Naive thymus-derived CD4-positive, alpha-beta T cell (primary cell): ENCODE measurements at regions not wholly inside any gene's neighbourhood (a gene's known extent, or its start where the extent isn't known, plus 50 kb on each side); places are given as distances from the start of the nearest gene placed in this dataset.

Experiments
- ATAC-seq: fragments of 150-1000 bp; cut with Tn5 transposase; 2 replicates; pipeline ENCODE4 v1.10.0; 2021; ENCODE audit warnings: mild to moderate bottlenecking, moderate library complexity
- CTCF ChIA-PET: fragments of 350-600 bp; sonication (Branson Sonifier 250); formaldehyde crosslinking; loops from one replicate; lab custom pipeline; 2021; ENCODE audit warnings: antibody characterized with exemption; lab: Charles Lee
- POLR2A ChIA-PET: fragments of 350-600 bp; sonication (Branson Sonifier 250); formaldehyde crosslinking; loops from one replicate; lab custom pipeline; 2021; ENCODE audit warnings: antibody characterized with exemption, inconsistent platforms; lab: Charles Lee
- DNase-seq, 9 donors: peaks; one replicate each; pipeline versions ENCODE4 v3.0.0 to v3.0.0-alpha.2; 2020 to 2022; ENCODE audit warnings: mixed read lengths in 1 of 9
- H3K27ac ChIP-seq: one replicate; pipeline ENCODE4 v1.7.0; 2013; ENCODE audit warnings: mild to moderate bottlenecking, low read depth, low read length, moderate library complexity
- H3K27me3 ChIP-seq, 2 donors: one replicate each; pipeline ENCODE4 v1.7.0; 2013; ENCODE audit warnings: low read length in 2 of 2, mild to moderate bottlenecking in 2 of 2, moderate library complexity in 2 of 2; ENCODE audit not compliant: control insufficient read depth in 2 of 2, insufficient read depth in 2 of 2
- H3K36me3 ChIP-seq, 3 experiments: 1 replicate in 2 of 3; 2 replicates in 1 of 3; pipeline ENCODE4 v1.7.0; 2013; ENCODE audit warnings: low read length in 3 of 3, mild to moderate bottlenecking in 3 of 3, moderate library complexity in 1 of 3; ENCODE audit not compliant: insufficient read depth in 3 of 3, control insufficient read depth in 2 of 3
- H3K4me1 ChIP-seq, 2 donors: one replicate each; pipeline ENCODE4 v1.7.0; 2013; ENCODE audit warnings: low read length in 2 of 2, mild to moderate bottlenecking in 2 of 2, moderate library complexity in 1 of 2; ENCODE audit not compliant: control insufficient read depth in 2 of 2, insufficient read depth in 2 of 2
- H3K4me3 ChIP-seq: 2 replicates; pipeline ENCODE4 v1.7.0; 2013; ENCODE audit warnings: mild to moderate bottlenecking, low read length
- H3K9me3 ChIP-seq, 3 experiments: 1 replicate in 2 of 3; 2 replicates in 1 of 3; pipeline ENCODE4 v1.7.0; 2013; ENCODE audit warnings: low read length in 3 of 3; ENCODE audit not compliant: control insufficient read depth in 2 of 3
- H3K27ac Mint-ChIP-seq, 9 donors: one replicate each; pipeline ENCODE4 v1.8.0; 2020 to 2022; ENCODE audit warnings: mixed read lengths in 9 of 9, mild to moderate bottlenecking in 8 of 9, moderate library complexity in 5 of 9, inconsistent platforms in 2 of 9
- H3K27me3 Mint-ChIP-seq, 5 donors: one replicate each; pipeline ENCODE4 v1.8.0; 2021 to 2022; ENCODE audit warnings: mixed read lengths in 5 of 5, mild to moderate bottlenecking in 1 of 5
- H3K36me3 Mint-ChIP-seq, 5 donors: one replicate each; pipeline ENCODE4 v1.8.0; 2020 to 2022; ENCODE audit warnings: mixed read lengths in 5 of 5, mild to moderate bottlenecking in 3 of 5, inconsistent platforms in 1 of 5
- H3K4me1 Mint-ChIP-seq, 7 donors: one replicate each; pipeline ENCODE4 v1.8.0; 2020 to 2022; ENCODE audit warnings: mixed read lengths in 7 of 7, mild to moderate bottlenecking in 3 of 7, inconsistent platforms in 1 of 7
- H3K4me3 Mint-ChIP-seq, 10 donors: one replicate each; pipeline ENCODE4 v1.8.0; 2020 to 2022; ENCODE audit warnings: mild to moderate bottlenecking in 10 of 10, mixed read lengths in 10 of 10, moderate library complexity in 6 of 10, inconsistent platforms in 2 of 10
- H3K9me3 Mint-ChIP-seq, 11 donors: one replicate each; pipeline ENCODE4 v1.8.0; 2020 to 2022; ENCODE audit warnings: mixed read lengths in 11 of 11, mild to moderate bottlenecking in 4 of 11, inconsistent platforms in 1 of 11, moderate library complexity in 1 of 11
- intact Hi-C, 2 donors: fragments of 100-400 bp; cut with micrococcal nuclease; formaldehyde crosslinking; loops; one replicate each; pipeline ENCODE4 v1.15.1; 2023

GRCh38 chr9:1328341-1328740 lies 278.2 kb downstream of the DMRT2 start:
- no peak for DNase-seq
- Histone ChIP-seq H3K27ac (no peak overlapping the region), H3K9me3 (no peaks in the 10 kb centered on the region), H3K27me3 (no peaks in the 10 kb centered on the region), H3K36me3 (no peaks in the 10 kb centered on the region), H3K4me1 (no peaks in the 10 kb centered on the region), H3K4me3 (no peak overlapping the region)
- ChIA-PET CTCF (no interaction called here), POLR2A (no interaction called here)
- intact Hi-C loops, result no loop called here
- Mint-ChIP-seq H3K36me3 (no peaks in the 10 kb centered on the region), H3K4me3 (no peak overlapping the region), H3K27ac (no peak overlapping the region), H3K27me3 (peaks cover 0 to 12% (median 0%) of the 10 kb centered on the region in 5 donors), H3K4me1 (peaks cover 0 to 1% (median 0%) of the 10 kb centered on the region in 7 donors), H3K9me3 (no peaks in the 10 kb centered on the region)
- ATAC-seq, result no peak

- Mint-ChIP-seq H3K27me3 (peaks cover 0 to 9% (median 0%) of the 10 kb centered on the region in 5 donors), H3K9me3 (no peaks in the 10 kb centered on the region), H3K36me3 (no peaks in the 10 kb centered on the region), H3K4me1 (peaks cover 0 to 1% (median 0%) of the 10 kb centered on the region in 7 donors), H3K4me3 (no peak overlapping the region), H3K27ac (no peak overlapping the region)
- ATAC-seq (no peak), DNase-seq (no peak)
- ChIA-PET CTCF (no interaction called here), POLR2A (no interaction called here)
- no peaks in the 10 kb centered on the region for H3K36me3 ChIP-seq
- no peak overlapping the region for H3K27ac ChIP-seq
- no peak overlapping the region for H3K4me3 ChIP-seq
- H3K4me1 ChIP-seq, result no peaks in the 10 kb centered on the region
- no peaks in the 10 kb centered on the region for H3K9me3 ChIP-seq
- no peaks in the 10 kb centered on the region for H3K27me3 ChIP-seq
- intact Hi-C loops, result no loop called here
Observed at GRCh38 chr9:1331546-1332038, 281.4 kb downstream of the DMRT2 start.

- intact Hi-C loops, result no loop called here
- Histone ChIP-seq H3K4me3 (no peak overlapping the region), H3K4me1 (no peaks in the 10 kb centered on the region), H3K27ac (no peak overlapping the region), H3K36me3 (no peaks in the 10 kb centered on the region), H3K27me3 (no peaks in the 10 kb centered on the region), H3K9me3 (no peaks in the 10 kb centered on the region)
- H3K4me1 Mint-ChIP-seq, result peaks cover 0 to 1% (median 0%) of the 10 kb centered on the region in 7 donors
- CTCF ChIA-PET, result no interaction called here
- H3K36me3 Mint-ChIP-seq, result no peaks in the 10 kb centered on the region
- no peak overlapping the region for H3K27ac Mint-ChIP-seq
- POLR2A ChIA-PET, result no interaction called here
- no peaks in the 10 kb centered on the region for H3K9me3 Mint-ChIP-seq
- DNase-seq, result no peak
- H3K4me3 Mint-ChIP-seq, result no peak overlapping the region
- H3K27me3 Mint-ChIP-seq, result peaks cover 0 to 9% (median 0%) of the 10 kb centered on the region in 5 donors
- ATAC-seq, result no peak
Observed at GRCh38 chr9:1332156-1332555, 282.0 kb downstream of the DMRT2 start.

- Mint-ChIP-seq H3K27me3 (peaks cover 0 to 4% (median 2%) of the 10 kb centered on the region in 5 donors), H3K4me3 (no peak overlapping the region), H3K27ac (no peak overlapping the region), H3K9me3 (peaks cover 0 to 11% (median 0%) of the 10 kb centered on the region in 11 donors), H3K4me1 (peaks cover 0 to 1% (median 0%) of the 10 kb centered on the region in 7 donors), H3K36me3 (no peaks in the 10 kb centered on the region)
- no peak overlapping the region for H3K27ac ChIP-seq
- H3K27me3 ChIP-seq, result no peaks in the 10 kb centered on the region
- H3K4me1 ChIP-seq, result no peaks in the 10 kb centered on the region
- ChIA-PET POLR2A (no interaction called here), CTCF (no interaction called here)
- no peaks in the 10 kb centered on the region for H3K9me3 ChIP-seq
- no peaks in the 10 kb centered on the region for H3K36me3 ChIP-seq
- DNase-seq, result no peak
- intact Hi-C loops, result no loop called here
- no peak for ATAC-seq
- no peak overlapping the region for H3K4me3 ChIP-seq
Observed at GRCh38 chr9:1335174-1335573, 285.0 kb downstream of the DMRT2 start.

- Mint-ChIP-seq H3K4me1 (peaks cover 0 to 1% (median 0%) of the 10 kb centered on the region in 7 donors), H3K36me3 (no peaks in the 10 kb centered on the region), H3K9me3 (peaks cover 0 to 13% (median 2%) of the 10 kb centered on the region in 11 donors), H3K27ac (no peak overlapping the region), H3K27me3 (peaks cover 0 to 7% (median 4%) of the 10 kb centered on the region in 5 donors), H3K4me3 (no peak overlapping the region)
- no peak overlapping the region for H3K27ac ChIP-seq
- ATAC-seq, result no peak
- intact Hi-C loops, result no loop called here
- POLR2A ChIA-PET, result no interaction called here
- no peak overlapping the region for H3K4me3 ChIP-seq
- CTCF ChIA-PET, result no interaction called here
- DNase-seq, result no peak
- no peaks in the 10 kb centered on the region for H3K9me3 ChIP-seq
- no peaks in the 10 kb centered on the region for H3K36me3 ChIP-seq
- no peaks in the 10 kb centered on the region for H3K4me1 ChIP-seq
- H3K27me3 ChIP-seq, result no peaks in the 10 kb centered on the region
Observed at GRCh38 chr9:1337169-1337568, 287.0 kb downstream of the DMRT2 start.

- POLR2A ChIA-PET, result no interaction called here
- Histone ChIP-seq H3K4me1 (no peaks in the 10 kb centered on the region), H3K27ac (no peak overlapping the region), H3K27me3 (no peaks in the 10 kb centered on the region), H3K36me3 (no peaks in the 10 kb centered on the region), H3K4me3 (no peak overlapping the region), H3K9me3 (no peaks in the 10 kb centered on the region)
- CTCF ChIA-PET, result no interaction called here
- Mint-ChIP-seq H3K36me3 (no peaks in the 10 kb centered on the region), H3K4me3 (no peak overlapping the region), H3K27me3 (peaks cover 0 to 10% (median 4%) of the 10 kb centered on the region in 5 donors), H3K9me3 (peaks cover 0 to 17% (median 5%) of the 10 kb centered on the region in 11 donors), H3K4me1 (no peaks in the 10 kb centered on the region), H3K27ac (no peak overlapping the region)
- no peak for DNase-seq
- no peak for ATAC-seq
- intact Hi-C loops, result no loop called here
Observed at GRCh38 chr9:1340390-1340789, 290.2 kb downstream of the DMRT2 start.

GRCh38 chr9:1353291-1353690 lies 303.1 kb downstream of the DMRT2 start:
- H3K27me3 Mint-ChIP-seq, result peaks cover 0 to 24% (median 4%) of the 10 kb centered on the region in 5 donors

More at GRCh38 chr9:1353291-1353690, 303.1 kb downstream of the DMRT2 start:
- H3K9me3 ChIP-seq, result no peaks in the 10 kb centered on the region
- no peak overlapping the region for H3K4me3 ChIP-seq
- DNase-seq (no peak), ATAC-seq (no peak)
- H3K4me1 ChIP-seq, result no peaks in the 10 kb centered on the region
- no peaks in the 10 kb centered on the region for H3K36me3 ChIP-seq
- CTCF ChIA-PET, result no interaction called here
- Mint-ChIP-seq H3K4me1 (no peaks in the 10 kb centered on the region), H3K9me3 (peaks cover 0 to 5% (median 0%) of the 10 kb centered on the region in 11 donors), H3K4me3 (no peak overlapping the region), H3K27ac (no peak overlapping the region), H3K36me3 (peaks cover 0 to 3% (median 0%) of the 10 kb centered on the region in 5 donors)
- intact Hi-C loops, result no loop called here
- POLR2A ChIA-PET, result no interaction called here
- no peak overlapping the region for H3K27ac ChIP-seq
- H3K27me3 ChIP-seq, result no peaks in the 10 kb centered on the region
